HFFc6 (cell line): ENCODE measurements at regions not wholly inside any gene's neighbourhood (a gene's known extent, or its start where the extent isn't known, plus 50 kb on each side); places are given as distances from the start of the nearest gene placed in this dataset.

ENCODE experiments used
- DNase-seq: peaks from one replicate; pipeline ENCODE4 v3.0.0-alpha.2; 2018
- H3K27ac Mint-ChIP-seq: 2 replicates; pipeline ENCODE4 v1.8.0; 2020; ENCODE audit warnings: mild to moderate bottlenecking, mixed read lengths
- H3K27me3 Mint-ChIP-seq: 2 replicates; pipeline ENCODE4 v1.8.0; 2021; ENCODE audit warnings: mild to moderate bottlenecking, moderate library complexity, mixed read lengths; ENCODE audit not compliant: insufficient read depth
- H3K36me3 Mint-ChIP-seq: 2 replicates; pipeline ENCODE4 v1.8.0; 2021; ENCODE audit warnings: low read depth, mixed read lengths
- H3K4me1 Mint-ChIP-seq: 2 replicates; pipeline ENCODE4 v1.8.0; 2020; ENCODE audit warnings: low read depth, mixed read lengths
- H3K4me3 Mint-ChIP-seq: 2 replicates; pipeline ENCODE4 v1.8.0; 2020; ENCODE audit warnings: mild to moderate bottlenecking, moderate library complexity, mixed read lengths
- H3K9me3 Mint-ChIP-seq: 2 replicates; pipeline ENCODE4 v1.8.0; 2020; ENCODE audit warnings: mild to moderate bottlenecking, mixed read lengths
- CTCF ChIP-seq: fragments of 200-600 bp; sonication (generic); IDR thresholded peaks from 2 replicates; pipeline ENCODE4 v1.5.0; 2021; ENCODE audit warnings: antibody characterized with exemption, mild to moderate bottlenecking

DNA sequence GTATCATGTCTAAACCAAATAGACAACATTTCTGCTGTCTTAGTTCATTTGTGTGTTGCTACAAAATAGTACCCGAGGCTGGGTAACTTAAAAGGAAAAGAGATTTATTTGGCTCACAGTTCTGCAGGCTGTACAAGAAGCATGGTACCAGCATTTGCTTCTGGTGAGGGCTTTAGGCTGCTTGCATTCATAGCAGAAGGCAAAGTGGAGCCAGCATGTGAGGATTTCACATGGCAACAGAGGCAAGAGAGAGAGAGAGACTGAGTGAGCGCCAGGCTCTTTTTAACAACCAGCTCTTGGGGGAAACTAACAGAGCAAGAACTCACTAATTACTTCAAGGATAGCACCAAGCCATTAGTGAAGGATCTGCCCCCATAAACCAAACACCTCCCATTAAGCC, 271.4 kb upstream of the SRRM4 start:
- Mint-ChIP-seq H3K9me3 (peaks cover 64% of the 10 kb centered on the region), H3K4me1 (no peaks in the 10 kb centered on the region), H3K4me3 (no peak overlapping the region), H3K27ac (no peak overlapping the region), H3K36me3 (peaks cover 4% of the 10 kb centered on the region; the same call in 1 of the 2 replicates), H3K27me3 (no peaks in the 10 kb centered on the region; the same call in 1 of the 2 replicates)
- no peak for DNase-seq
- TF ChIP-seq CTCF, result no peak

- H3K9me3 Mint-ChIP-seq, result peaks cover 67% of the 10 kb centered on the region
- no peak overlapping the region for H3K4me3 Mint-ChIP-seq
- H3K27ac Mint-ChIP-seq, result no peak overlapping the region
- TF ChIP-seq CTCF, result no peak
- peaks cover 4% of the 10 kb centered on the region; the same call in 1 of the 2 replicates for H3K36me3 Mint-ChIP-seq
- H3K27me3 Mint-ChIP-seq, result no peaks in the 10 kb centered on the region; the same call in 1 of the 2 replicates
- H3K4me1 Mint-ChIP-seq, result no peaks in the 10 kb centered on the region
- DNase-seq, result no peak
Measured at GRCh38 chr12:118711185-118711584, 270.2 kb upstream of the SRRM4 start.

DNA sequence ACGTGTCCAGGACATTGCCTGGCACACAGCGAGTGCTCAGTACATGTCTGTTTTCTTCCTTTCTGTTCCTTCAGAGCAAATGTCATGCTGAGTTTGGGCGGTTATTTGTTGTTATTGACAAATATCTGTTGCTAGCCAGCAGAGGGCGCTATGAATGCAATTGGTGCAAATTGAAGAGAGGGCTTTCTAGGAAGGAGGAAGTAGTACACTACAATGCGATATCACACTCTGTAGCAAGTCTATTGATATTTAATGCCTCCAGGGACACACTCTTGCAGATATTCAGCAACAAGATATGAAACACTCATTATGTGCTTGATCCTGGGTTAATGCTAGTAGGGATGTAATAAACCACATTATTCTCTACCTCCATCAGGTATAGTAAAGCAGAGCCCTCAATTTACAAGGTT, 267.3 kb upstream of the SRRM4 start:
- H3K4me1 Mint-ChIP-seq, result no peaks in the 10 kb centered on the region
- TF ChIP-seq CTCF, result peak; percentile 61
- no peak overlapping the region for H3K27ac Mint-ChIP-seq
- no peak for DNase-seq
- H3K9me3 Mint-ChIP-seq, result peaks cover 49% of the 10 kb centered on the region
- no peaks in the 10 kb centered on the region for H3K27me3 Mint-ChIP-seq
- no peak overlapping the region for H3K4me3 Mint-ChIP-seq
- peaks cover 4% of the 10 kb centered on the region; the same call in 1 of the 2 replicates for H3K36me3 Mint-ChIP-seq

DNA sequence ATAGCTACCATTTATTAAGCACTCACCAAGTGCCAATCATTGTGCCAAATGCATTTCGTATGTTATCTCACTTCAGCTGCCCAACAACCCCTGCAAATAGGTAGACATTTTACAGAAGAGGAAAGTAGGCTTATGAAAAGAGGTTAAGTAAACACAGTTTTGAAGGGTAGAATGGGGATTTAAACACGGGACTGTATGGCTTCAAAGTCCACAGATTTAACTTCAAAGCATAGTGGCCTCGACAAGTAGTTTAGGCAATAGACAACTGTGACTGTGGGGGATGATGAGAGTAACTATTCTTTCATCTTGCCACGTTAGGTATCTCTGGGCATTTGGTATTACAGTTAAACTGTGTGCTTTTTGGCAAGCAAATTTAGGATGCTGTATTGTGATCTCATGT, 266.8 kb upstream of the SRRM4 start:
- Mint-ChIP-seq H3K4me3 (no peak overlapping the region), H3K36me3 (peaks cover 4% of the 10 kb centered on the region; the same call in 1 of the 2 replicates), H3K4me1 (no peaks in the 10 kb centered on the region), H3K27ac (no peak overlapping the region), H3K9me3 (peaks cover 45% of the 10 kb centered on the region), H3K27me3 (no peaks in the 10 kb centered on the region)
- no peak for DNase-seq
- no peak for TF ChIP-seq CTCF

DNA sequence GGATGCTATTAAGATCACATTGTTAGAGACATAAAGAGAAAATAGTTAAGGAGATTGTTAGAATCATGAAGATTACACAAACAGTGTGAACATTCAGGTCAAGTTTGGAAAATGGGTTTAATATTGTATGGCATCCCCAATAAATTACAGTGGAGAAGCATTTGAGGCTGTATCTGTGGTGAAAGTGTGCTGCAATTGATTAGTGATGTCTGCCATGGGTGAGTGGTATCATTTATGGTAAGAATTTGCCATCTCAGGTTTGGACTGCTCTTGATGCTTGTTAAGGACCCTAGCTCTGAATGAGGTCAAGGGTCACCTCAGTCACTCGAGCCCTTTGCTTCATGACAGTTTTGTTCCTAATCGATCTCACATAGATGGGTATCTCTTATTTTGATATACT, 265.7 kb upstream of the SRRM4 start:
- no peak overlapping the region for H3K4me3 Mint-ChIP-seq

More for the DNA sequence above, 265.7 kb upstream of the SRRM4 start:
- H3K36me3 Mint-ChIP-seq, result 0 out of 2 replicates have a peak, but pooled peaks cover under 1% of the 10 kb centered on the region
- H3K27me3 Mint-ChIP-seq, result no peaks in the 10 kb centered on the region; the same call in 1 of the 2 replicates
- H3K27ac Mint-ChIP-seq, result no peak overlapping the region
- DNase-seq, result no peak
- TF ChIP-seq CTCF, result no peak
- peaks cover 36% of the 10 kb centered on the region for H3K9me3 Mint-ChIP-seq
- H3K4me1 Mint-ChIP-seq, result no peaks in the 10 kb centered on the region
